Effector memory CD8-positive, alpha-beta T cell (primary cell): ENCODE measurements at regions not wholly inside any gene's neighbourhood (a gene's known extent, or its start where the extent isn't known, plus 50 kb on each side); places are given as distances from the start of the nearest gene placed in this dataset.
"Not testable (repeated sequence)": the region's sequence is repeated elsewhere in the genome, so short reads cannot be mapped to it uniquely, and the experiment has no call there.

ENCODE experiments used
- ATAC-seq: fragments of 150-1000 bp; cut with Tn5 transposase; replicated peaks from 2 replicates; pipeline ENCODE4 v1.10.0; 2021; ENCODE audit warnings: mild to moderate bottlenecking, moderate library complexity
- DNase-seq, 3 experiments: peaks; one replicate each; pipeline ENCODE4 v3.0.0; 2021
- H3K27ac Mint-ChIP-seq, 2 donors: one replicate each; pipeline ENCODE4 v1.8.0; 2022; ENCODE audit warnings: mild to moderate bottlenecking in 2 of 2, mixed read lengths in 2 of 2, moderate library complexity in 2 of 2
- H3K27me3 Mint-ChIP-seq, 2 donors: one replicate each; pipeline ENCODE4 v1.8.0; 2022; ENCODE audit warnings: mixed read lengths in 2 of 2
- H3K36me3 Mint-ChIP-seq: one replicate; pipeline ENCODE4 v1.8.0; 2022; ENCODE audit warnings: mild to moderate bottlenecking, moderate library complexity, mixed read lengths; ENCODE audit not compliant: insufficient read depth
- H3K4me1 Mint-ChIP-seq, 2 donors: one replicate each; pipeline ENCODE4 v1.8.0; 2022; ENCODE audit warnings: low read depth in 2 of 2, mixed read lengths in 2 of 2
- H3K4me3 Mint-ChIP-seq, 2 donors: one replicate each; pipeline ENCODE4 v1.8.0; 2022; ENCODE audit warnings: mild to moderate bottlenecking in 2 of 2, mixed read lengths in 2 of 2, moderate library complexity in 2 of 2
- H3K9me3 Mint-ChIP-seq, 2 donors: one replicate each; pipeline ENCODE4 v1.8.0; 2022; ENCODE audit warnings: mixed read lengths in 2 of 2

DNA sequence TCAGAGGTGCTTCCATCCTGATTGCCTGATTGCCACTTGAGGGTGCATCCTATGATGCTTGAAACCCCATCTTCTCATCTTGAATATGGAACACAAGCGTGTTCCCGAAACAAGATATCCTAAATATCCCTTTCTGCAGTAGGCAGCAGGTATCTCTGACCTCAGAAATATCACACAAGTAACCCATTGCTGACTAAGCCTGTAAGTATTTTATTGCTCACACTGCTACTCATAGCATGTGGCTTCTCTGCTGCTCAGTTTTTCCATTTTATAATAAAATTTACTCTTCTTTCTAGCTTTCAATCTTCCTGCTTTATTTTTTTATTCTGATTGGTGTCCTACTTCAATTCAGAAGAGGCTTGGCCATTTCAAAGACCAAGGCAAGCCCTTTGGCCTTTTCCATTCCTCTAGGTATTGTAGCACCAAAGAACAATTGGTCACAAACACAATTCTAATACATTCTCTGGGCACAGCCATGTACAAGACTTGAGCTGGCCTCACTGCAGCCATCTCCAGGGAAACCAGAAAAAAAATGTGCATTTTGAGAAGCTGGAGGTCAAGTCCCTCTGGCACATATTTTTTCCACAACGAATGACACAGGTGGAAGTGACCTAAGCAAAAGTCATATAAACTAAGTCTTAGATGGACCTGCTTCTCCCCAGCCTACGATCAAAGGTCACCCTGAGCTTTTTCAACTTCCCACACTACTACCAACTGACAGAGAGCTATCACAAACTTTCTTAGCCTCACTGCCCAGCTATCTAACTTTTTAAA lies 107.0 kb downstream of the OR13H1 start:
- H3K36me3 Mint-ChIP-seq = no peaks in the 10 kb centered on the region
- peaks cover 0 to 1% of the 10 kb centered on the region in 2 donors for H3K9me3 Mint-ChIP-seq
- no peak overlapping the region for H3K4me3 Mint-ChIP-seq
- H3K27me3 Mint-ChIP-seq = peaks cover 0 to 6% of the 10 kb centered on the region in 2 donors
- ATAC-seq (no peak), DNase-seq (no peak)
- H3K27ac Mint-ChIP-seq = no peak overlapping the region
- H3K4me1 Mint-ChIP-seq = no peaks in the 10 kb centered on the region

DNA sequence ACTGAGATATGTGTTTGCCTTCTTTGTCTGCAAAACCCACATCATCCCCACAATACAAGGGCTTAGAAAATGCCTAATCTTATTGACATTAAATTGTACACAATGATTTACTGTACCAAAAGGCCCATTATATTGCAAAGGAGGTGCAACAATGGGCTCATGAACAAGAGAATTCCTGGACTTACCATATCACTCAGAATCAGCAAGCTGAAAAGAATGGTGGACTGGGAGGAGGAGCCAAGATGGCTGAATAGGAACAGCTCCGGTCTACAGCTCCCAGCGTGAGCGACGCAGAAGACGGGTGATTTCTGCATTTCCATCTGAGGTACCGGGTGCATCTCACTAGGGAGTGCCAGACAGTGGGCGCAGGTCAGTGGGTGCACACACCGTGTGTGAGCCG lies 119.9 kb downstream of the OR13H1 start:
- not testable (repeated sequence) for H3K27me3 Mint-ChIP-seq, H3K27ac Mint-ChIP-seq, H3K4me1 Mint-ChIP-seq, H3K9me3 Mint-ChIP-seq, H3K4me3 Mint-ChIP-seq, DNase-seq, ATAC-seq, H3K36me3 Mint-ChIP-seq

DNA sequence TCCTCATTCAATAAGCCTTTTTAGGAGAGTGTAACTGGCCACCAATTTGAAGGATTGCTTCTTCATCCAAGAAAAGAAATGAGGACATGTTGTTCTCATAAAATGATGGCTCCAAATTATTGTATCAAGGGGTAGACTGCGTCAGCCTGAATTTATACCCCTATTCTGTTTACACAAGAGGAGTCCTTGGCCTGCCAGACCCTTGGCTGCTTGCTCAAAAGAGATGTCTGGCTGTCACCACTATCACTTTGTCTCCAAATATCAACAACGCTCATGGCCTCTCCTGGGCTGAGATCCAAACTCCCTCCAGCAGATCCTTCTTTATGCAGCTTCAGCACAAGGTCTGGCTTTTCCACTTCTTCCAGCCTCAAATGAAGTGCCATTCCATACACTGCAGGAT lies 127.9 kb downstream of the OR13H1 start:
- H3K9me3 Mint-ChIP-seq = no peaks in the 10 kb centered on the region
- no peaks in the 10 kb centered on the region for H3K36me3 Mint-ChIP-seq
- no peak for DNase-seq
- no peak for ATAC-seq
- H3K27ac Mint-ChIP-seq = no peak overlapping the region
- H3K27me3 Mint-ChIP-seq = no peaks in the 10 kb centered on the region
- no peaks in the 10 kb centered on the region for H3K4me1 Mint-ChIP-seq
- H3K4me3 Mint-ChIP-seq = no peak overlapping the region

DNA sequence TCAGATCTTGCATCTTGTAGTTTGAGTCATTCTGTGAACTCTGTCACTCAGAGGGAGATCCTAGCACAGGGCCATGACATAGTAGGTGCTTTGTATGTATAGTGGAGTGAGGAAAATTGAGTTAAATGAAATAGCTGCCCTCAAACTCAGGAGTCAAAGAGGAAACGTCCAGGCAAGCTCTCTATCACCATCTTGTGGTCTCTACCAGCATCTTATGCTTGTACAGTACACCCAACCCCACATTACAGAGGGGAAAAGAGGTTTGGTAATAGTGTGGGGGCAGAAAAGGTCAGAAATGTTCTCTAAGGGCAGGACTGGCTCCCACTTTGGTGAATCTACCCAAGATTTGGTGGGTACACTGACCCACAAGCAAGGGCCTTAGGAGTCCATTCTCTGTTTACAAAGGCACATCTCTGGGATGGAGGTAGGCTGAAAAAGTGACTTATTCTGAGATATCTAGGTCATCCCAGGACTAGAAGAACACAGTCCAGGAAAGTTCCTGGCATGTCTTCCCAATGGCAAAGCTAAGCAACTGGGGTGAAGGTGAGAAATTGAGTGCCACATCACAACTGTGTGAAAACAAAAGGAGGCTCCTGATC lies 131.8 kb downstream of the OR13H1 start:
- Mint-ChIP-seq H3K4me1 (no peaks in the 10 kb centered on the region), H3K27me3 (no peaks in the 10 kb centered on the region), H3K36me3 (no peaks in the 10 kb centered on the region), H3K27ac (peak overlapping the region in 1 of 2 donors; percentile 16), H3K4me3 (no peak overlapping the region), H3K9me3 (no peaks in the 10 kb centered on the region)
- DNase-seq (no peak), ATAC-seq (no peak)

DNA sequence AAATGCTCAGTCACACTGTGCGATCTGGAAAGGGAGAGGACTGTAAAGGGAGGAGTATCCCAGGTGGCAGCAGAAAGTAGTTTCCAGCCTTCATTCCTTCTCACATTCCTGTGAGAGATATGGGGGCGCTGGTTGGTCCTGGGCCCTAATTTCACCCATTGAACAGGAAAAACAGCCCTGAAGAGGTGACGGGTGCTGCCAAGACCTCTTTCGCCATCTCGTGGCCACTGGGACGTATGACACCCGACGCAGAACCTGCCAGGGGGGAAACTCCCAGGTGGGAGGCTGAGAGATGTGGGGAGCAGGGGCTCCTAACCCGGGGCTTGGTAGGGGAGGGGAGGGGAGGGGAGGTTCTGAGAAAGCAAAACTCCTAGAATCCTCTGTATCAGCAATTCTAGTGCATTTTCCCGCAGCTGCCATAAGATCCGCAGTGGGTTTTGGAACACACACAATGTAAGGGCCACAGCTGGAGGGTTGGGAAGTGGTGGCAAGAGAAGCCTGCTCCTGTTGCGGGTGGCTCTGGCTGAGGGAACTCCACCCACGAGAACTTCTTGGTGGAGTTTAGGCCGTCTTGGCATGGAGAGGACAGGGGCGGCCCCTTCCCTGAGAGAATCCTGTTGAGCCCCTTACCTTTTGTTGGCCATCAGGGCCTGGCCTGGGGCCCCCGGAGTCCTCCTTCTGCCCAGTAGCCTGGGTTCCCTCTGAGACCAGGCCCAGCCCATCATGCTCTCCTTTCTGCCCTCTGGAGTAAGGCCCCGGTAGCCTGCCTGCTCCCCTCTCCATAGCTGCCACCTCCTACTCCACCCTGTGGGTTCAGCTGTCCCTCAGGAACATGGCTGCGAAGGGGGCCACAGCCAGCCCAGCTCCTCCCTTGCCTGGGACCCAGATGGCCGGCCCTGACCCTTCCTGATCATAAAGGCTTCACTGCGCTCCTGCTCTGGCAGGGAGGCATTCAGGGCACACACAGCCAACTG lies 134.1 kb downstream of the OR13H1 start:
- Mint-ChIP-seq H3K27me3 (no peaks in the 10 kb centered on the region), H3K4me1 (no peaks in the 10 kb centered on the region), H3K4me3 (no peak overlapping the region), H3K27ac (no peak overlapping the region), H3K9me3 (no peaks in the 10 kb centered on the region), H3K36me3 (no peaks in the 10 kb centered on the region)
- DNase-seq (peak; percentile 0 to 11 (median 9)), ATAC-seq (no peak)

DNA sequence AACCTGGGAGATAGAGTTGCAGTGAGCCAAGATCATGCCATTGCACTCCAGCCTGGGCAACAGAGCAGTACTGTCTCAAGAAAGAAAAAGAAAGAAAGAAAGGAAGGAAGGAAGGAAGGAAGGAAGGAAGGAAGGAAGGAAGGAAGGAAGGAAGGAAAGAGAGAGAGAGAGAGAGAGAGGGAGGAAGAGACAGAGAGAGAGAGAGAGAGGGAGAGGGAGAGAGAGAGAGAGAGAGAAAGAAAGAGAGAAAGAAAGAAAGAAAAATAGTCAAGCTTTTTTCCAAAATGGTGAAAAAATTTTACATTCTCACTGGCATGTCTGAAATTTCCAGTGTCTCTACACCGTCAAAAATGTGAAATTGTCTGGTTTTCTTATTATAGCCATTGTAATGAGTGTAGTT lies 138.9 kb downstream of the OR13H1 start:
- not testable (repeated sequence) for H3K9me3 Mint-ChIP-seq, ATAC-seq, H3K4me3 Mint-ChIP-seq, H3K4me1 Mint-ChIP-seq, H3K27me3 Mint-ChIP-seq, DNase-seq, H3K36me3 Mint-ChIP-seq, H3K27ac Mint-ChIP-seq

DNA sequence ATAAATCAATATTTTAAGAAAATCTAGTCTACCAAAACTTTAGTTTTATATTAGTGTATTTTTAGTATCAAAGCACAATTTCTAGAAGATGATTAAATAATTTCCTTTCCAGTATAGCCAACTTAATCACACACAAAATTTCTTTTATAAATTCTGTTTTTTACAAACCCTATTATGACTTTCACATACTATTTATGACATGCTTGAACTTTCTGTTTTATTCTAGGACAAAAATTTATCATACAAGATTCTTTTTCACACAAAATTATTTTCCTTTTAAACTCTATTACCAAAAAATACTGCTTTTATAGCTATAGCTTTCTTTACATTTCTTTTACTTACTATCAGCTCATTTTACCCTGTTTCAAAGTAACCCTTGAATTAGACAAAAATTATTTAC lies 149.5 kb downstream of the OR13H1 start:
- Mint-ChIP-seq H3K9me3 (no peaks in the 10 kb centered on the region), H3K36me3 (no peaks in the 10 kb centered on the region), H3K27me3 (no peaks in the 10 kb centered on the region), H3K4me3 (no peak overlapping the region), H3K27ac (no peak overlapping the region), H3K4me1 (no peaks in the 10 kb centered on the region)
- DNase-seq = no peak
- ATAC-seq = no peak

DNA sequence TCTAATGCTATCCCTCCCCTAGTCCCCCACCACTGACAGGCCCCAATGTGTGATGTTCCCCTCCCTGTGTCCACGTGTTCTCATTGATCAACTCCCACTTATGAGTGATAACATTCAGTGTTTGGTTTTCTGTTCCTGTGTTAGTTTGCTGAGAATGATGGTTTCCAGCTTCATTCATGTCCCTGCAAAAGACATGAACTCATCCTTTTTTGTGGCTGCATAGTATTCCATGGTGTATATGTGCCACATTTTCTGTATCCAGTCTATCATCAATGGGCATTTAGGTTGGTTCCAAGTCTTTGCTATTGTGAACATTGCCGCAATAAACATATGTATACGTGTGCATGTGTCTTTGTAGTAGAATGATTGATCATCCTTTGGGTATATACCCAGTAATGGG lies 153.1 kb downstream of the OR13H1 start:
- not testable (repeated sequence) for H3K27me3 Mint-ChIP-seq, H3K9me3 Mint-ChIP-seq, ATAC-seq, H3K36me3 Mint-ChIP-seq, DNase-seq, H3K27ac Mint-ChIP-seq, H3K4me3 Mint-ChIP-seq, H3K4me1 Mint-ChIP-seq

DNA sequence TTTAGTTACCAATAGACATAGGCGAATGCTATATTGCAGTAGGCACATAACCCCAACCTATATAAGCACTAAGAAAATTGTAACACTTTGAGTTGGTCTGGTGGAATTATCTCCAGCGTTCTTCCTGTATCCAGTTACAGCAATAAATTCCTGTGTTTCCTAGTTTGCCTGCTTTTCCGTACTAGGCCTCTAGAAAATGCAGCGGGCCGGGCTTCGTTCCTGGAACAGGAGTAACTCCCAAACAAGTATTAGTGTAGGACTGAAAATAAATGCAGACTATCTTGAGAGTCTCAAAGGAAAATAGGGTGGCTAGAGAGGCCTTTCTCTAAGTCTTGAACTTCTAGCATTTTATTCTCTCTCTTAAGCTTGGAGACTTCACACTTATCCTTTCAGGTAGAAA lies 159.8 kb downstream of the OR13H1 start:
- no peak for ATAC-seq
- H3K4me3 Mint-ChIP-seq = no peak overlapping the region
- no peak for DNase-seq
- no peak overlapping the region for H3K27ac Mint-ChIP-seq
- H3K4me1 Mint-ChIP-seq = no peaks in the 10 kb centered on the region
- H3K9me3 Mint-ChIP-seq = no peaks in the 10 kb centered on the region
- no peaks in the 10 kb centered on the region for H3K36me3 Mint-ChIP-seq
- H3K27me3 Mint-ChIP-seq = no peaks in the 10 kb centered on the region

DNA sequence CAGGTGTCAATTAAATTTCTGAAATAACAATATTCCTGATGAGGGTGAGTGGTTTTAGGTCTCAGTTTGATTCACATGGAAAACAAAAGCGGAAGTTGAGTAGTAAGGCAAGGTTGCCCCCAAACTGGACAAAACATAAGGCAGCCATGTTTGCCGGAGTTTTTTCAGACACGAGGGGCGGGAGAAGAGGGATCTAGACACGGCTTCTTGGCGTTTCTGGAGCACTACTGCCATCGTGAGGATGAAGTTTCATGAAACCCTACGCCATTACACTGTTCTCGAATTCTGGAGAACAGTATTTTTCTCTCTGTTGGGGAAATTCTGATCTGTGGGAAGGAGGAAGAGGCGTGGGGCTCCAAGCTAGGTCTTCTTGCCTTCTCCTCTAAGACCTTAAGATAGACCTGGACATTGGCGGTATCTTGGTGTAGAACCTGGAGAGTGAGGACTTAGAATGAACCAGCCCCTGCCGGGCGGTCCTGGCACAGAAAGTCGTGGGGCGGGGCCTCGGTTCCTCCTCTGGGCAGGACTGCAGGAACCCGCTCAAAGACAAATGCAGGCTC lies 160.3 kb downstream of the OR13H1 start:
- Mint-ChIP-seq H3K9me3 (no peaks in the 10 kb centered on the region), H3K27ac (no peak overlapping the region), H3K36me3 (no peaks in the 10 kb centered on the region), H3K4me1 (no peaks in the 10 kb centered on the region), H3K27me3 (no peaks in the 10 kb centered on the region), H3K4me3 (no peak overlapping the region)
- ATAC-seq (no peak), DNase-seq (no peak)

DNA sequence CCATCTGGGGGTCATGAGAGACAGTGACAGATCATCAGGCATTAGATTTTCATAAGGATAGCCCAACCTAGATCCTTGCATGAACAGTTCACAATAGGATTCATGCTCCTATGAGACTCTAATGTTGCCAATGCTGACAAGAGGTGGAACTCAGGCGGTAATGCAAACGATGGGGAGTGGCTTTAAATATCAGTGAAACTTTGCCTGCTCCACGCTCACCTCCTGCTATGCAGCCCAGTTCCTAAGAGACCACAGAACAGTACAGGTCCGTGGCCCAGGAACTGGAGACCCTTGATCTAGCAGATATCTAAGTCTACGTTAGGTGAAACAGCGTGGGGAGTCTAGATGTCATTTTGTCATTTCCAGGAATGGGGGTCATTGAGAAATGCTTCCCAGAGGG lies 165.7 kb downstream of the OR13H1 start:
- Mint-ChIP-seq H3K4me1 (no peaks in the 10 kb centered on the region), H3K9me3 (no peaks in the 10 kb centered on the region), H3K27me3 (peaks cover 6% of the 10 kb centered on the region in 2 donors), H3K27ac (no peak overlapping the region), H3K36me3 (no peaks in the 10 kb centered on the region), H3K4me3 (no peak overlapping the region)
- no peak for DNase-seq
- no peak for ATAC-seq

DNA sequence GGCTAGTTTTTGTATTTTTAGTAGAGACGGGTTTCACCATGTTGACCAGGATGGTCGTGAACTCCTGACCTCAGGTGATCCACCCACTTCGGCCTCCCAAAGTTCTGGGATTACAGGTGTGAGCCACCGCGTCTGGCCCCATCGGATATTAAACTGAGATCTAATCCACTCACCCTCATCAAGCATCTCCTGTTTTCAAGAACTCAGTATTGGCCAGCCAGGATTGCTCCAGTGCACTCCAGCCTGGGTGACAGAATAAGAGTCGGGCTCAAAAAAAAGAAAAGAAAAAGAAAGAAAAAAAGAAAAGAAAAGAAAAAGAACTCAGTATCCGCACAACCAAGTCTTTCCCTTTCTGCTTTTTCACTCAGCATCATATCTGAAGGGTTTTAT lies 167.6 kb downstream of the OR13H1 start:
- no peaks in the 10 kb centered on the region for H3K4me1 Mint-ChIP-seq
- DNase-seq (no peak), ATAC-seq (no peak)
- no peaks in the 10 kb centered on the region for H3K36me3 Mint-ChIP-seq
- no peak overlapping the region for H3K4me3 Mint-ChIP-seq
- no peak overlapping the region for H3K27ac Mint-ChIP-seq
- peaks cover 6 to 17% of the 10 kb centered on the region in 2 donors for H3K27me3 Mint-ChIP-seq
- H3K9me3 Mint-ChIP-seq = no peaks in the 10 kb centered on the region

DNA sequence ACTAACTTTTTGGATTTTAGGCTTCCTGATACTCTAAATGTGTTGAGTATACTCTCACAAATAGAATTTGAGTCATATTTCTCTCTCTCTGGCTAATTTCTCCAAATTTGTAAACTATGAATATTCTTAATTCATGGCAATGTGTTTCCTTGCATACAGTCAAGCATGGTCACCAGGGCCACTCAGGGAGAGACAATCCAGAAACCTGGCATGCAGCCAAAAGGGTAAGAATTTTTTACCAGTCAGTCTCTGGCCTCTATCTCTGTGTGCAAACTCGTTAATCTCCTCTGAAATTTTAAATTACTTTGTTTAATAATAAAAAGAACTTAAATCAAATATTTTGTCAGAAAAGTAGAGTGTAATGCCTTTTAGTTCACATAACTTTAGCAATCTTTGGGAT lies 179.8 kb downstream of the OR13H1 start:
- H3K27ac Mint-ChIP-seq = no peak overlapping the region
- H3K36me3 Mint-ChIP-seq = no peaks in the 10 kb centered on the region
- H3K4me1 Mint-ChIP-seq = no peaks in the 10 kb centered on the region
- no peak overlapping the region for H3K4me3 Mint-ChIP-seq
- ATAC-seq (no peak), DNase-seq (no peak)
- no peaks in the 10 kb centered on the region for H3K27me3 Mint-ChIP-seq
- H3K9me3 Mint-ChIP-seq = peaks cover 0 to 6% of the 10 kb centered on the region in 2 donors
